NCI-H460 (cell line): ENCODE measurements at regions not wholly inside any gene's neighbourhood (a gene's known extent, or its start where the extent isn't known, plus 50 kb on each side); places are given as distances from the start of the nearest gene placed in this dataset.
"Not testable (repeated sequence)": the region's sequence is repeated elsewhere in the genome, so short reads cannot be mapped to it uniquely, and the experiment has no call there.

ENCODE experiments used
- DNase-seq: peaks from one replicate; pipeline ENCODE4 v3.0.0-alpha.2; 2016; ENCODE audit warnings: low read depth; ENCODE audit errors: extremely low read depth

DNA sequence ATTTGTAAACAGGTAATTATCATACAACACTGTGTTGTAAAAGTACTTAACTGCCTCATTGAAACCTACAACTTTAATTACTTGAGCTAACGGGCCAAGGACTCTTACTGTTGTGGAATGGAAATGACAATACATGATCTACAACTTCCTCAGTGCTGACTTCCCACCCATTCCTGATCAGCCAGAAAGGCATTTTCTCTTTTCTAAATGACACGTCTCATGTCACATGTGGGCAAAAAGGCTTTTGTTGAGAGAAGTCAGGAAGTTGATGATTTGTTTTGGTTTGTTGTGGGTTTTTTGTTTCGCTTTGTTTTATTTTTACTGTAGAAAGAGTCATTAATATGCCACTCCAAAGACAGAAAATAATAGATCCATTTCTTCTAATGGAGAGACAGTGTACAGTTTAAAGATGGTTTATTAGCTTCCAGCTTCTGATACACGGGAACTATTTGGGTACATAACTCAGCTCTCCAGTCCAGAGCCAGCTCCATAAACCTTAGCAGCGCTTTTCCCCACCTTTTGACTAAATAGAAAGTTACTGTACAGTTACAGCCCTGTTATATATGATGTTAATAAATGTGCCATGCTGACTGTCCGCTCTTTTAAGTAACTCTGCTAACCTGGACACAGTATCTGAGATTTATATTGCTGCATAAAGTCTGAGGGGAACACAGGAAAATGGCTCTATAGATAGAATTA lies 509.4 kb upstream of the API5 start:
- DNase-seq = no peak

DNA sequence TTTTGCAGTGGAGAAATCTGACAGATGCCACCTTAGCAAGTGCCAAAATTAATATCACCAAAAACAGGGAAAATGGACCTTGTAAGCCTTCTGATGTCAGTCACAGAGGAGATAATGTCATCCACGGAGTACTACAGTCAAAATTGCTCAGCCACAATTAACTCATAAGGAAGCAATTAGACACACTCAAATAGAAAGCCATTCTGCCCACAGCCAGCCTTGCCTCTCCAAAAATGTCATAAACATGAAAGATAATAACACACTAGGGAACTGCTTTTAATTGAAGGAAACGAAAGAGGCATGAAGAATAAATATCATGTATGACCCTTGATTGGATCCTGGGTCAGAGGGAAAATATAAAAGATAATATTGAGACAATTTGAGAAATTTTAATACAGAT lies 505.6 kb upstream of the API5 start:
- no peak for DNase-seq

DNA sequence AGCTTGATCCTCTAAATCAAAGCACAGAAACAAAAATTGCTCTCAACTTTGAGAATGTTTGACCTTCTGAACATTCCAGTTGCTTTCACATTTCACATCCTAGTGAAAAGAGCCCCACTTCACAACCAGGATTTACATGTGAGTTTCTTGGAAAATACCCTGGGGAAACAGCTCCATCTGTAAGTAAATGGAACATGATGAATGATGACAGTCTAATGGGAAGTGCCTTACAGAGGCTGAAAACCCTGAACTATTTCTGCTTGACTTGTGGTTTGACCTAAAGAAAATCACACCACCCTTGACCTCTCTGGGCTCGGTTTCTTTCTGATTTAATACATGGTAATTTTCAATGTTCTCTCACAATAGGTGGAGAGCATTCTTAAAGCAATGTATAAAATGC lies 499.4 kb upstream of the API5 start:
- DNase-seq = no peak

DNA sequence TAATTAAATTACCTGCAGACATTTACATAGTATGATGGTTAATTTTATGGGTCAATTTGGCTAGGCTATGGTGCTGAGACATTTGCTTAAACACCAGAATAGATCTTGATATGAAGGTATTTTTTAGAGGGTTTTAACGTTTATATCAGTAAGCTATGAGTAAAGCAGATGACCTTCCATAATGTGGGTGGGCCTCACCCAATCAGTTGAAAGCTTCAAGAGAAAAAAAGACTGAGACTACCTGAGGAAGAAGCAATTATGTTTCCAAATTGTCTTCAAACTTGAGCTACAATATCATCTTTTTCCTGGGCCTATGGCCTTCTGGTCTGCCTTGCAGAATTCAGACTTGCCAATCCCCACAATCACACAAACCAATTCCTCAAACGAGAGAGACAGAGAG lies 498.8 kb upstream of the API5 start:
- no peak for DNase-seq

DNA sequence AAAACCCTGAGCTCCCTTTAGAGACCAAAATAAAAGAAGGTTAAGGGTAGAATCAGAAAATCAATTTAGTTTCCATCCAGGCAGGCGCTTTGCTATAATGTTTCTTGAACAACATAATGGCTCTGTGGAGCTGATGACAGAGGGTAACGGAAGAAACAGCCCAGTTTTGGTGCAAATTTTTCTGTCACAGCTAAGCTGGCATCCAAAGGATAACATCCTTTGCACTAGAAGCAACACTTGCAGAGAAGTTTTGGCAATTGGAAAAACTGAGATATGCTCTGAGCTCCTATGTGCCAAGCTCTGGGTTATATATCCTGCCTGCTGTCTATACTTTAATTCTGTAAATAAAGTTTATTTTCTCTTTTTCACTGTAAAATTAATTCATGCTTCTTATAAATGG lies 495.3 kb upstream of the API5 start:
- DNase-seq = no peak

DNA sequence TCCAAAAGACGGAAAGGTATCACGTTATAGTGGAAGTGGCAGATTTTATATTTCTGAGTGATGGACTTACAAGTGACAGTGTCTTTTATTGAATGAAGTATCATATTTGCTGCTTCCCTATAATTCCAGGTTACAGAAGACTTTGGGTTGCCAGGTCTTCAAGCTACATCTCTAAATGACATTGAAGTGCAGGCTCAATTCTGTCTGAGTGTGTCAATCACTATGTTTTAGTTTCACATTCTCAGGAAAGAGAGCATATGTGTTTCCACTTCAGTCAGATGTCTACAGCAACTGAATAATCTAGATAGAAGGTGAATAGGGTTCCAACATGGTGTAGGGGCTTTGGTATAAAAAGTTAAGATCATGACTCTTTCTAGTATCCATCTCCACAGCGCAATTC lies 492.7 kb upstream of the API5 start:
- no peak for DNase-seq

DNA sequence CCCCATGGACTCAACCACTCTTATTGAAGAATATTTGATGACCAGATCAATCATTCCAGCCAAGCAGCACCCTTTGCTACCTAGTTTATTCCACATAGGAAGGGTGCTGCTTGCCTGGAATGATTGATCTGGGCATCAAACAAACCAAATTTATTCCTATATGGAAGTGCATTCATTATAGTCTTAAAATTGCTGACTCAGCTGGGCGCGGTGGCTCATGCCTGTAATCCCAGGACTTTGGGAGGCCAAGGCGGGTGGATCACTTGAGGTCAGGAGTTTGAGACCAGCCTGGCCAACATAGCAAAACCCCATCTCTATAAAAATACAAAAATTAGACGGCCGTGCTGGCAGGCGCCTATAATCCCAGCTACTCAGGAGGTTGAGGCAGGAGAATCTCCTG lies 489.6 kb upstream of the API5 start:
- DNase-seq = not testable (repeated sequence)

DNA sequence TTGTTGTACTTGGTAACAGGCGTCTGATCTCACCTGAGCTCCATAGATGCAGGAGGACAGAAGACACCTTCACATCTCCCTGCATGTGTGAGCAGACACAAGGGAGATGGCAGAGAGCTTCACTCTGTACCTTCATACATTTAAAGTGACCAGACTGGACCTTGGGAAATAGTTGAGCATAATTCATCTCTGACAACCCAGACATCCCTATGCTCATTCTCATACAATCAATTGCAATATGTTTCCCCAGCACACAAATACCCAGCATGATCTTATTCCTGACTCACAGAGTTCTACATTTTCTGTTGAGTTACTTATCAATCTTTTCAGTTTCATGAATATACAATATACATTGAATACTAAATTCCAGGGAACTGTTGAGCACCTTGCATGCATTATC lies 488.2 kb upstream of the API5 start:
- no peak for DNase-seq

DNA sequence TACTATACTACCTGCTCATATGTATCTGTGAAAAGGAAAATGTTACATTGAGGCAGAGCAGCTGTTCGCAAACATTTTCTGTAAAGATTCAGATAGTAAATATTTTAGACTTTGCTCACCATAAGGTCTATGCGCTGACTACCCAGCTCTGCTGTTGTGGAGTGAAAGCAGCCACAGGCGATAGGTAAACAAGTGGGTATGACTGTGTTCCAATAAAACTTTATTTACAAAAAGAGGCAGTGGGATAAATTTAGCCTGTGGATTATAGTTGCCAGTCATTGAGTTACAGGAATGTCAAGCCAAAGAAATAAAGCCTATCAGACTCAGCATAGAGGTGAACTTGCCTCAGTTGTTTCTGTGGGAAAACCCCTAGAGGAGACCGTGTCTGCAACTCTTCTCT lies 487.7 kb upstream of the API5 start:
- no peak for DNase-seq

DNA sequence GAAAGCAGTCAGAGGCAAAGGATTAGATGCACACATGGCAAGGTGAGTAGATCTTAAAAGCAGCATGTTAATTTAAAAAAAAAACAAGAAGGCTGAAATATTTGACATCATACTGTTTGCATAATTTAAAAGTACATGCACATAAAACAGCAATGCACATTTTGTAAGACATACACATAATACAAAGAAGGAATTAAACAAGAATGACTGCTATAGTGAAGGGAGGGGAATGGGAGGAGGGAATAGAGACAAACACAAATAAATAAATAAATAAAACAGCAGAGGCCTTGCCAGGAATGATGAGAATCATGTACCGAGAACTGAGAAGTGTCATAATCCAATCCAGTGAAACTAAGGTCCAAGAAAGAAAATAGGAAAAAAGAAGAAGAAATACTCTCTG lies 486.2 kb upstream of the API5 start:
- DNase-seq = no peak

DNA sequence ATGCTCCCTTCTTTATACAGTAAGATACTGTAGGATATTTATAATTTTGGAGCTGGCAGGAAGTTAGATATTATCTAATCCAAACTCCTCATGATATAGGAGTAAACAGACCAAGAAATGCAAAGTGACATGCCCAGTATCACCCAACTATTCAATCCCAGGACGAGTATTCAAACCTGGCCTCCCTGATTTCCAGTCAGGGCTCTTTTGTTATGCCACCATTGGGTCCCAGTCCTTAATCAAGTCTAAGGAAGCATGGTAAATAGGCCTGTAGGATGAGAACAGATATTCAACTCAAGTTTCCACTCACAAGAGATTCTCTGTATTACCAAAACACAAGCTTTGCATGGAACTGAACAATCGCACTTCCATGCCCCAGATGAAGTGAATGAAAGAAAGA lies 484.0 kb upstream of the API5 start:
- no peak for DNase-seq

DNA sequence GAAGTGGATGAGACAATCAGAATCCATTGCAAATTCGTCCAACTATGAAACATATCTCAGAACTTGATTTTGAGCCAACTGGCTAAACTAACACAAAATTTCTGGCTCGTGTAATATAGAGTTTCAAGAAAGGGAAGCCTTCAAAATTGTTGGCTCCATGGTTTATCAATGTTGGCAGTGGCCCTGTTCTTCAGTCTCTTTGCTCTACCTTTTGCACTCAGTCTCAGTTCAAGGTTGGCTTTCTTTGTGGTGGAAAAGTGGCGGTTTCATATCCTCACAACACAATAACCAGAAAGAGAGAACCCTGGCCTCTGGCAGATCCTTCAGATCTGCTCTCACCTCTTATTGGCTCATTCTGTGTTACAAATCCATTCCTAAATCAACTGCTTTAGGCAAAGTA lies 473.8 kb upstream of the API5 start:
- DNase-seq = no peak

DNA sequence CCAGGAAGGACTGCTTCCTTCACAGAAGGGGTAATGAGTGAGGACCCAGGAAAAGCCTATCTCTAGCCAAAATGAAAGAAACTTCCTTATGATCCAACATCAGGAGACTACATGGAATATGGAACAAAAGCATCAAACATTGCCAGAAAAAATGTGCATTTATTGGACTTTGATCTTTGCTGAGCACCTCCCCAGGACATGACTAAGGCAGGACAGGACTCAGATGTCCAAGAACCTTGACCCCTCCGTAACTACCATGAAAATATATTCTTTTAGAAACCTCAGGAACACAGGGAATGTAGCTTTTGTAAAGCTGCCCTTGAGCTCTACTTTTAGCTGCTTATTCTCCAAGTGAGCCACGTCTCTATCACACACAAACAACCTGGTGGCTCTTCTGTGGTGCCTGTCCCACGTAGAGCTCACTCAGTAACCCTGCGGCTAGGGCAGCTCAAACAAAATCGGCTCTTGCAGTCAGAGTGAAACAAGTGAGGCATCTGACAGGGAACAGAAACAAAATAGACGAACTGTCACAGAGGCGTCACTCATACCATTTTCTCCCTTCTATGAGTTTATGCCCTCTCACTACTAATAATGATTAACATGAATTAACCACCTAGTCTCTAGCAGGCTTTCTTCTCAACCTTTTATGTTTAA lies 471.5 kb upstream of the API5 start:
- DNase-seq = no peak

DNA sequence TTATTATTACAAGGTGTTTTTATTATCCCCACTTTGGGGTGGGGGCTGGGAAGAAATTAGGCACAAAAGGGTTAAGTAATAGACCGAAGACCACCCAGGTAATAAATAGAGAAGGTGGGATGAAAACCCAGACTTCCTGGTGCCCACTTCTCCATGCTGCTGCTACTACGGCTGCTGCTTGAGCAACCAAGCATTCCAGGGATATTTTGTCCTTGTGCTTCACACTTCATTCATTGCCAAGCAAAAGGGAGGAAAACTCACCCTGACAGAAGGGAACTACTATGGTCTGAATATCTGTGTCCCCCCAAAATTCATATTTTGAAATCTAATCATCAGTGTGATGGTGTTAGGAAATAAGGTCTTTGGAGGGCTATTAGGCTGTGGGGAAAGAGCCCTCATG lies 470.9 kb upstream of the API5 start:
- no peak for DNase-seq

DNA sequence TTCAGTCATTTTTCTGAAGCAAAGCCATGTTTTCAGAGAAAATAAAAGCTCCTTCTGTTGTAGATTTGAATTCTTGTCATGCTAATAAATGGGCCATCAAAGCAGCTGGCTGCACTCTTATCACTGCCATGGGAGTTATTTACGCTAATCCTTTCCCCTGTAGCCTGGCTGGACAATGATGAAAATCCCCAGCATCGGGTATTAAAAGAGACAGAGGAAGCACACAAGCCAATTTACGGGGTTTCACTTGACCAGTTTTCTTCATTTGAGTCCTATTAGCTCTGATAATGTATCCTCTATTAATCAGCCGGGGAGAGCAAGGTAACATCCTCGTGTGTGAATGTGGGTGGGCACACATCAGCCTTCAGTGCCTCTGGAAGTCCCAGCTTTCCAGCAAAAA lies 470.2 kb upstream of the API5 start:
- no peak for DNase-seq

DNA sequence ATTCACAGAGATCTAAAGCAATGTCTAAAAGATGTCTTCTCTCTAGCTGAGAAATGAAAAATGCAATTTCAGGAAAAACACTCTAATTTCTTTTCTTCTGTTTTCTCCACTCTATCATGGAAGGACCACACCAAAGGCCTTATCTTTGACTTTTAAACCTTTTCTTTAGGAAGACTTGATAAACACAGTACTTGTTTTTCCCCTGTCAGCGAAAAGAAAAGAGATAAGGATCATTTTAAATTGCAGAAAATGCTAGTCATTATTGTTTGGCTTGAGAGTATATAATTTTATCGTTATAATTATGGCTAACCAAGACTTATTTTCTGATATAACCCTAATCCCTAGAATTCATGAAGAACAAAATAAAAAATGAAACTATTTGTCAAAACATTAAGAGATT lies 462.4 kb upstream of the API5 start:
- no peak for DNase-seq

DNA sequence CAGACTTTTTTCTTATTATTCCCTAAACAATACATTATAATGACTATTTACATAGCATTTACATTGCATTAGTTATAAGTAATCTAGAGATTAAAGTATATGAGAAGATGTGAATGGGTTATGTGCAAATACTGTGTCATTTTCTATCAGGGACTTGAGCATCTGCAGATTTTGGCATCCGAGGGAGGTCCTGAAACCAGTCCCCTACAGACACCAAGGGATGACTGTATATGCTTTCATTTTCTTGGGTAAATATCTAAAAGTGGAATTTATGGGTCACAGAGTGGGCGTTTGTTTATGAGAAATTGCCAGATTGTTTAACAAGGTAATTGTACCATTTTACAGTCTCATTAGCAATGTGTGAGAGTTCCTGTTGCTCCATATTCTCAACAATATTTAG lies 454.5 kb upstream of the API5 start:
- no peak for DNase-seq

DNA sequence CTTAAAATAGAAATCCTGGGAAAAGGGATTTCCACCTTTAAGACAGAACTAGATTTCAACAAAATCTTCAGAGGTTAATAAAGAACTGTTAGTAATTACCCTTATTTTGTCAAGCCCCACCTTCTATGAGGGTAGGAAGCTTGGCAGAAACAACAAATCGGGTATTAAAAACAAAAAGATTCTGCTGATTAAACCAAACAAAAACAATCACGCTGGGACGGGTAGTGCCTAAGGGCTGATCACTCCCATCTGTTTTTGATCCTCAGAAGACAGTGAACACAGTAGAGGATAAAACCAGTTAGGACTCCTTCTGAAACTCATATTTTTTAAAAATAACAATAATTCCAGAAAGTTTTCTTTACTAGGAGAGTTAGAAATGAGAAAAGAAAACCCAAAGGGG lies 441.3 kb upstream of the API5 start:
- no peak for DNase-seq

DNA sequence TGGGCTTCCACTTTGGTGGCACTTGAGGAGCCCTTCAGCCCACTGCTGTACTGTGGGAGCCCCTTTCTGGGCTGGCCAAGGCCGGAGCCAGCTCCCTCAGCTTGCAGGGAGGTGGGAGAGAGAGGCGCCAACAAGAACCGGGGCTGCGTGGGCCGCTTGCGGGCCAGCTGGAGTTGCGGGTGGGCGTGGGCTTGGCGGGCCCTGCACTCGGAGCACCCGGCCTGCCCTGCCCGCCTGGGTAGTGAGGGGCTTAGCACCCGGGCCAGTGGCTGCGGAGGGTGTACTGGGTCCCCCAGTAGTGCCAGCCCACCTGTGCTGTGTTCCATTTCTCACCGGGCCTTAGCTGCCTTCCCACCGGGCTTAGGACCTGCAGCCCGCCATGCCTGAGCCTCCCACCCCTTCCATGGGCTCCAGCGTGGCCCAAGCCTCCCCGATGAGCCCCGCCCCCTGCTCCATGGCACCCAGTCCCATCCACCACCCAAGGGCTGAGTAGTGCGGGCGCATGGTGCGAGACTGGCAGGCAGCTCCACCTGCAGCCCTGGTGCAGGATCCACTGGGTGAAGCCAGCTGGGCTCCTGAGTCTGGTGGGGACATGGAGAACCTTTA lies 437.9 kb upstream of the API5 start:
- not testable (repeated sequence) for DNase-seq

DNA sequence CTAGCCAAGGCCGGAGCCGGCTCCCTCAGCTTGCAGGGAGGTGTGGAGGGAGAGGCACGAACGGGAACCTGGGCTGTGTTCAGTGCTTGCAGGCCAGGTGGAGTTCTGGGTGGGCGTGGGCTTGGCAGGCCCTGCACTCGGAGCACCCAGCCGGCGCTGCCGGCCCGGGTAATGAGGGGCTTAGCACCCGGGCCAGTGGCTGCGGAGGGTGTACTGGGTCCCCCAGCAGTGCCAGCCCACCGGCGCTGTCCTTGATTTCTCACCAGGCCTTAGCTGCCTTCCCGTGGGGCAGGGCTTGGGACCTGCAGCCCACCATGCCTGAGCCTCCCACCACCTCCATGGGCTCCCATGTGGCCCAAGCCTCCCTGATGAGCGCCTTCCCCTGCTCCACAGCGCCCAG lies 430.5 kb upstream of the API5 start:
- DNase-seq = not testable (repeated sequence)

DNA sequence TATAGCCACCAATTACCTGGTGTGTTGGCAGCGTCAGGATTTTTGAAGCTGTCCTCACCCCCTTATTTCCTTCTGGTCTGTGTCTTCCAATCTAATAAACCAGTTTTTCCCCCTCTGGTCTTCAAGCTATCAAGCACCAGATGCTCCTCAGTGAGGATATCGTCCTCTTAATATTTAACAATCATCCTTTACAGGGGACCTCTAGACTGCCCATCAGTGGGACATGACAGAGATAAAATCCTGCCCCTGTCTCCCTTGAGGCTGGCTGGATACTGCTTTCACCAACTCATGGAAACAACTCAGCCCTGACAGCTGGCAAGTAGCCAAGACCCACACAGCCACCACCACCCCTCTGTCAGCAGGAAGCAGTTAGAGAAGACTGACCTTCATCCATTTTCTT lies 421.0 kb upstream of the API5 start:
- DNase-seq = no peak

DNA sequence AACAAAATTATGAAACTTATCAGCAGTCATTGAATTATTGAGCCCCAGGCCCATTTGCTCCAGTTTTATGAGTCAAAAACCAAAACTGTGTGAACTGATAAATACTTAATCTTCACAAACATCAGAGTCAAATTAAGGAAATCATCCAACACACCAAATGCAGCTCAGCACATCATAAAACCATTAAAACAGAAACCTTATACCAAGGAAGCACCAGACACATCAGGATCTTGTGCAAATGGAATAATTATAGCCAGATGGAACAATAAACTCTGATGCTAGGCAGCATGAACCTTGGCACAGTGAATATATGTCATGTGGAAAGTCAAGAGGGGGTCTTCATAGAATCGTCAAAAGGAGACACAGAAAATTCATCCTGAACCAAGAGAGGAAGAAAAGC lies 410.7 kb upstream of the API5 start:
- DNase-seq = no peak

DNA sequence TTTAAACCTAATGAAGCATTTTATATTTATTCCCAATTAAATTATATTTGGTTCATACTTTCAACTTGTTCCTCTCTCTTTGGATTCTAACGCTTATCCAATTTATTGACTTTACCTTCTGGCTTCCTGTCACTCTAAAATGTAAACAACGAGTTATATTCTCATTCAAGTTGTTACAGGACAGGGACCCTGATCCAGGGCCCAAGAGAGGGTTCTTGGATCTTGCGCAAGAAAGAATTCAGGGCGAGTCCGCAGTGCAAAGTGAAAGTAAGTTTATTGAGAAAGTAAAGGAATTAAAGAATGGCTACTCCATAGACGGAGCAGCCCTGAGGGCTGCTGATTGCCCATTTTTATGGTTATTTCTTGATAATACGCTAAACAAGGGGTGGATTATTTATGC lies 405.6 kb upstream of the API5 start:
- no peak for DNase-seq
